GM23338 (cell line): ENCODE measurements at regions not wholly inside any gene's neighbourhood (a gene's known extent, or its start where the extent isn't known, plus 50 kb on each side); places are given as distances from the start of the nearest gene placed in this dataset.

ENCODE experiments used
- ATAC-seq: fragments of 200-7000 bp; cut with Tn5 transposase; 3 replicates; pipeline ENCODE4 v1.9.1; 2020
- DNase-seq: peaks from one replicate; pipeline ENCODE4 v3.0.0-alpha.2; 2015; ENCODE audit warnings: low spot score
- H2AFZ ChIP-seq: fragments of 200-600 bp; sonication (generic); 2 replicates; pipeline ENCODE4 v1.8.0; 2016; ENCODE audit warnings: antibody characterized with exemption, mild to moderate bottlenecking, moderate library complexity
- H3F3A ChIP-seq: fragments of 200-600 bp; sonication (generic); replicated peaks from 2 replicates; pipeline ENCODE4 v1.8.0; 2017; ENCODE audit warnings: antibody characterized with exemption, mixed run types, low read depth
- H3K27ac ChIP-seq: fragments of 200-600 bp; sonication (generic); 2 replicates; pipeline ENCODE4 v1.6.1; 2016; ENCODE audit warnings: low read depth
- H3K27me3 ChIP-seq: fragments of 200-600 bp; sonication (generic); 2 replicates; pipeline ENCODE4 v1.8.0; 2016; ENCODE audit warnings: mild to moderate bottlenecking, mixed run types, moderate library complexity; ENCODE audit not compliant: insufficient read depth
- H3K36me3 ChIP-seq: fragments of 200-600 bp; sonication (generic); 2 replicates; pipeline ENCODE4 v1.8.0; 2016; ENCODE audit warnings: mild to moderate bottlenecking; ENCODE audit not compliant: insufficient read depth
- H3K4me1 ChIP-seq: fragments of 200-600 bp; sonication (generic); 2 replicates; pipeline ENCODE4 v1.8.0; 2016; ENCODE audit warnings: mild to moderate bottlenecking, moderate library complexity; ENCODE audit not compliant: insufficient read depth
- H3K4me2 ChIP-seq: fragments of 200-600 bp; sonication (generic); 2 replicates; pipeline ENCODE4 v1.7.1; 2017; ENCODE audit warnings: mixed run types
- H3K4me3 ChIP-seq: fragments of 200-600 bp; sonication (generic); 2 replicates; pipeline ENCODE4 v1.6.1; 2016; ENCODE audit warnings: mixed run types
- H3K79me2 ChIP-seq: fragments of 200-600 bp; sonication (generic); replicated peaks from 2 replicates; pipeline ENCODE4 v1.8.0; 2017; ENCODE audit warnings: mild to moderate bottlenecking; ENCODE audit not compliant: insufficient read depth
- H3K9me2 ChIP-seq: fragments of 200-600 bp; sonication (generic); 2 replicates; pipeline ENCODE4 v1.8.0; 2017; ENCODE audit not compliant: insufficient read depth
- H4K20me1 ChIP-seq: fragments of 200-600 bp; sonication (generic); replicated peaks from 2 replicates; pipeline ENCODE4 v1.8.0; 2017; ENCODE audit warnings: mild to moderate bottlenecking; ENCODE audit not compliant: insufficient read depth
- H3K27ac Mint-ChIP-seq: 2 replicates; pipeline ENCODE4 v1.8.0; 2020; ENCODE audit warnings: inconsistent platforms, mild to moderate bottlenecking, moderate library complexity, mixed read lengths
- H3K27me3 Mint-ChIP-seq: 3 replicates; pipeline ENCODE4 v1.8.0; 2022; ENCODE audit warnings: low read depth, mild to moderate bottlenecking, moderate library complexity, mixed read lengths, inconsistent platforms; ENCODE audit not compliant: insufficient read depth, poor library complexity
- H3K36me3 Mint-ChIP-seq: 3 replicates; pipeline ENCODE4 v1.8.0; 2021; ENCODE audit warnings: low read depth, mild to moderate bottlenecking, inconsistent platforms, moderate library complexity, mixed read lengths
- H3K4me1 Mint-ChIP-seq: 3 replicates; pipeline ENCODE4 v1.8.0; 2020; ENCODE audit warnings: mild to moderate bottlenecking, inconsistent platforms, mixed read lengths
- H3K4me3 Mint-ChIP-seq: 3 replicates; pipeline ENCODE4 v1.8.0; 2021; ENCODE audit warnings: moderate library complexity, mild to moderate bottlenecking, inconsistent platforms, mixed read lengths
- H3K9me3 Mint-ChIP-seq: 3 replicates; pipeline ENCODE4 v1.8.0; 2020; ENCODE audit warnings: moderate library complexity, mild to moderate bottlenecking, inconsistent platforms, mixed read lengths
- CREB1 ChIP-seq: fragments of 250-450 bp; sonication (Bioruptor Pico); IDR thresholded peaks from 2 replicates; pipeline ENCODE4 v1.5.0; 2020; ENCODE audit warnings: low read depth, mild to moderate bottlenecking, moderate library complexity
- EZH2 ChIP-seq: fragments of 200-600 bp; sonication (generic); IDR thresholded peaks from one replicate; pipeline ENCODE4 v1.8.0; 2017; ENCODE audit warnings: antibody characterized with exemption, mild to moderate bottlenecking, low read depth; ENCODE audit not compliant: unreplicated experiment
- EZH2phosphoT487 ChIP-seq: fragments of 200-600 bp; sonication (generic); IDR thresholded peaks from one replicate; pipeline ENCODE4 v1.8.1; 2018; ENCODE audit warnings: antibody characterized with exemption; ENCODE audit not compliant: unreplicated experiment
- JUNB ChIP-seq: IDR thresholded peaks from one replicate; pipeline ENCODE4 v1.6.1; 2016; ENCODE audit warnings: antibody characterized with exemption; ENCODE audit not compliant: unreplicated experiment
- NANOG ChIP-seq: IDR thresholded peaks from 2 replicates; pipeline ENCODE4 v1.6.1; 2016; ENCODE audit warnings: antibody characterized with exemption, borderline replicate concordance
- POLR2AphosphoS5 ChIP-seq: IDR thresholded peaks from 2 replicates; pipeline ENCODE4 v1.6.1; 2016; ENCODE audit warnings: antibody characterized with exemption, low read depth
- STAT1 ChIP-seq: IDR thresholded peaks from one replicate; pipeline ENCODE4 v1.6.1; 2016; ENCODE audit warnings: antibody characterized with exemption; ENCODE audit not compliant: unreplicated experiment
- ZNF114 ChIP-seq: fragments of 250-450 bp; sonication (Bioruptor Pico); IDR thresholded peaks from 2 replicates; pipeline ENCODE4 v1.5.0; 2020; ENCODE audit warnings: mild to moderate bottlenecking, moderate library complexity
- ZNF331 ChIP-seq: fragments of 250-450 bp; sonication (Bioruptor Pico); IDR thresholded peaks from 2 replicates; pipeline ENCODE4 v1.5.0; 2020; ENCODE audit warnings: low read depth, mild to moderate bottlenecking, moderate library complexity
- TF ChIP-seq, protein P1 (sequence below): IDR thresholded peaks from one replicate; pipeline ENCODE4 v1.6.1; 2018; ENCODE audit warnings: antibody characterized with exemption; ENCODE audit not compliant: unreplicated experiment
- TF ChIP-seq, protein P2 (sequence below), 2 experiments: fragments of 200-600 bp in 1 of 2; sonication (generic) in 1 of 2; conservative IDR thresholded peaks; 2 replicates each; pipeline versions ENCODE4 v1.5.1 to v1.6.1; 2016 to 2017; ENCODE audit warnings: antibody characterized with exemption in 2 of 2, low read depth in 2 of 2, mild to moderate bottlenecking in 2 of 2, moderate library complexity in 1 of 2
- TF ChIP-seq, protein P3 (sequence below): fragments of 250-450 bp; sonication (Bioruptor Pico); IDR thresholded peaks from 2 replicates; pipeline ENCODE4 v1.5.0; 2020; ENCODE audit warnings: mild to moderate bottlenecking, moderate library complexity
- TF ChIP-seq, protein P4 (sequence below): IDR thresholded peaks from 2 replicates; pipeline ENCODE4 v1.6.1; 2016; ENCODE audit warnings: antibody characterized with exemption

DNA sequence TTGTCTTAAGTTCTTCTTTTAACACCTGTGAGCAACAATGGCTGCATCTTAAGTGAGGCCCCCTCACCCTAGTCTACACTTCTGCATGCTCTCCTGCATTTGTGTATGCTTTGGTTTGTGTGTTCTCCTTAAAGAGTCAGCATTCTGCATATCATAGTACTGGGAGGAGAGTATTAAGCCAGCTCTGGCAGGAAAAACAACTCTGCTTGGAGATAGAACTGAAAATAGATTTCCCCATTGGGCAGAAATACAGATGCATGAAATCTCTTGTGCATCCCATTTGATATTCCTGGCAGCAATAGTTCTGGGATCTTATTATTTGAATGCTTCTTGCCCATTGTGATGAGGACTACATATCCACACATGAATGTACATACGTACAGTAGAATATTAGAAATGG is 70.6 kb upstream of the PRICKLE1 start:
- no peak overlapping the region for H2AFZ ChIP-seq
- TF ChIP-seq, protein P1, sequence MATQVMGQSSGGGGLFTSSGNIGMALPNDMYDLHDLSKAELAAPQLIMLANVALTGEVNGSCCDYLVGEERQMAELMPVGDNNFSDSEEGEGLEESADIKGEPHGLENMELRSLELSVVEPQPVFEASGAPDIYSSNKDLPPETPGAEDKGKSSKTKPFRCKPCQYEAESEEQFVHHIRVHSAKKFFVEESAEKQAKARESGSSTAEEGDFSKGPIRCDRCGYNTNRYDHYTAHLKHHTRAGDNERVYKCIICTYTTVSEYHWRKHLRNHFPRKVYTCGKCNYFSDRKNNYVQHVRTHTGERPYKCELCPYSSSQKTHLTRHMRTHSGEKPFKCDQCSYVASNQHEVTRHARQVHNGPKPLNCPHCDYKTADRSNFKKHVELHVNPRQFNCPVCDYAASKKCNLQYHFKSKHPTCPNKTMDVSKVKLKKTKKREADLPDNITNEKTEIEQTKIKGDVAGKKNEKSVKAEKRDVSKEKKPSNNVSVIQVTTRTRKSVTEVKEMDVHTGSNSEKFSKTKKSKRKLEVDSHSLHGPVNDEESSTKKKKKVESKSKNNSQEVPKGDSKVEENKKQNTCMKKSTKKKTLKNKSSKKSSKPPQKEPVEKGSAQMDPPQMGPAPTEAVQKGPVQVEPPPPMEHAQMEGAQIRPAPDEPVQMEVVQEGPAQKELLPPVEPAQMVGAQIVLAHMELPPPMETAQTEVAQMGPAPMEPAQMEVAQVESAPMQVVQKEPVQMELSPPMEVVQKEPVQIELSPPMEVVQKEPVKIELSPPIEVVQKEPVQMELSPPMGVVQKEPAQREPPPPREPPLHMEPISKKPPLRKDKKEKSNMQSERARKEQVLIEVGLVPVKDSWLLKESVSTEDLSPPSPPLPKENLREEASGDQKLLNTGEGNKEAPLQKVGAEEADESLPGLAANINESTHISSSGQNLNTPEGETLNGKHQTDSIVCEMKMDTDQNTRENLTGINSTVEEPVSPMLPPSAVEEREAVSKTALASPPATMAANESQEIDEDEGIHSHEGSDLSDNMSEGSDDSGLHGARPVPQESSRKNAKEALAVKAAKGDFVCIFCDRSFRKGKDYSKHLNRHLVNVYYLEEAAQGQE: no peak
- no peak for TF ChIP-seq JUNB
- TF ChIP-seq, protein P2, sequence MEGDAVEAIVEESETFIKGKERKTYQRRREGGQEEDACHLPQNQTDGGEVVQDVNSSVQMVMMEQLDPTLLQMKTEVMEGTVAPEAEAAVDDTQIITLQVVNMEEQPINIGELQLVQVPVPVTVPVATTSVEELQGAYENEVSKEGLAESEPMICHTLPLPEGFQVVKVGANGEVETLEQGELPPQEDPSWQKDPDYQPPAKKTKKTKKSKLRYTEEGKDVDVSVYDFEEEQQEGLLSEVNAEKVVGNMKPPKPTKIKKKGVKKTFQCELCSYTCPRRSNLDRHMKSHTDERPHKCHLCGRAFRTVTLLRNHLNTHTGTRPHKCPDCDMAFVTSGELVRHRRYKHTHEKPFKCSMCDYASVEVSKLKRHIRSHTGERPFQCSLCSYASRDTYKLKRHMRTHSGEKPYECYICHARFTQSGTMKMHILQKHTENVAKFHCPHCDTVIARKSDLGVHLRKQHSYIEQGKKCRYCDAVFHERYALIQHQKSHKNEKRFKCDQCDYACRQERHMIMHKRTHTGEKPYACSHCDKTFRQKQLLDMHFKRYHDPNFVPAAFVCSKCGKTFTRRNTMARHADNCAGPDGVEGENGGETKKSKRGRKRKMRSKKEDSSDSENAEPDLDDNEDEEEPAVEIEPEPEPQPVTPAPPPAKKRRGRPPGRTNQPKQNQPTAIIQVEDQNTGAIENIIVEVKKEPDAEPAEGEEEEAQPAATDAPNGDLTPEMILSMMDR (conservative IDR thresholded peaks at IDR 0.05; ENCODE audit: low read depth in 2 of 2): no peak
- no peak for TF ChIP-seq POLR2AphosphoS5
- TF ChIP-seq, protein P3, sequence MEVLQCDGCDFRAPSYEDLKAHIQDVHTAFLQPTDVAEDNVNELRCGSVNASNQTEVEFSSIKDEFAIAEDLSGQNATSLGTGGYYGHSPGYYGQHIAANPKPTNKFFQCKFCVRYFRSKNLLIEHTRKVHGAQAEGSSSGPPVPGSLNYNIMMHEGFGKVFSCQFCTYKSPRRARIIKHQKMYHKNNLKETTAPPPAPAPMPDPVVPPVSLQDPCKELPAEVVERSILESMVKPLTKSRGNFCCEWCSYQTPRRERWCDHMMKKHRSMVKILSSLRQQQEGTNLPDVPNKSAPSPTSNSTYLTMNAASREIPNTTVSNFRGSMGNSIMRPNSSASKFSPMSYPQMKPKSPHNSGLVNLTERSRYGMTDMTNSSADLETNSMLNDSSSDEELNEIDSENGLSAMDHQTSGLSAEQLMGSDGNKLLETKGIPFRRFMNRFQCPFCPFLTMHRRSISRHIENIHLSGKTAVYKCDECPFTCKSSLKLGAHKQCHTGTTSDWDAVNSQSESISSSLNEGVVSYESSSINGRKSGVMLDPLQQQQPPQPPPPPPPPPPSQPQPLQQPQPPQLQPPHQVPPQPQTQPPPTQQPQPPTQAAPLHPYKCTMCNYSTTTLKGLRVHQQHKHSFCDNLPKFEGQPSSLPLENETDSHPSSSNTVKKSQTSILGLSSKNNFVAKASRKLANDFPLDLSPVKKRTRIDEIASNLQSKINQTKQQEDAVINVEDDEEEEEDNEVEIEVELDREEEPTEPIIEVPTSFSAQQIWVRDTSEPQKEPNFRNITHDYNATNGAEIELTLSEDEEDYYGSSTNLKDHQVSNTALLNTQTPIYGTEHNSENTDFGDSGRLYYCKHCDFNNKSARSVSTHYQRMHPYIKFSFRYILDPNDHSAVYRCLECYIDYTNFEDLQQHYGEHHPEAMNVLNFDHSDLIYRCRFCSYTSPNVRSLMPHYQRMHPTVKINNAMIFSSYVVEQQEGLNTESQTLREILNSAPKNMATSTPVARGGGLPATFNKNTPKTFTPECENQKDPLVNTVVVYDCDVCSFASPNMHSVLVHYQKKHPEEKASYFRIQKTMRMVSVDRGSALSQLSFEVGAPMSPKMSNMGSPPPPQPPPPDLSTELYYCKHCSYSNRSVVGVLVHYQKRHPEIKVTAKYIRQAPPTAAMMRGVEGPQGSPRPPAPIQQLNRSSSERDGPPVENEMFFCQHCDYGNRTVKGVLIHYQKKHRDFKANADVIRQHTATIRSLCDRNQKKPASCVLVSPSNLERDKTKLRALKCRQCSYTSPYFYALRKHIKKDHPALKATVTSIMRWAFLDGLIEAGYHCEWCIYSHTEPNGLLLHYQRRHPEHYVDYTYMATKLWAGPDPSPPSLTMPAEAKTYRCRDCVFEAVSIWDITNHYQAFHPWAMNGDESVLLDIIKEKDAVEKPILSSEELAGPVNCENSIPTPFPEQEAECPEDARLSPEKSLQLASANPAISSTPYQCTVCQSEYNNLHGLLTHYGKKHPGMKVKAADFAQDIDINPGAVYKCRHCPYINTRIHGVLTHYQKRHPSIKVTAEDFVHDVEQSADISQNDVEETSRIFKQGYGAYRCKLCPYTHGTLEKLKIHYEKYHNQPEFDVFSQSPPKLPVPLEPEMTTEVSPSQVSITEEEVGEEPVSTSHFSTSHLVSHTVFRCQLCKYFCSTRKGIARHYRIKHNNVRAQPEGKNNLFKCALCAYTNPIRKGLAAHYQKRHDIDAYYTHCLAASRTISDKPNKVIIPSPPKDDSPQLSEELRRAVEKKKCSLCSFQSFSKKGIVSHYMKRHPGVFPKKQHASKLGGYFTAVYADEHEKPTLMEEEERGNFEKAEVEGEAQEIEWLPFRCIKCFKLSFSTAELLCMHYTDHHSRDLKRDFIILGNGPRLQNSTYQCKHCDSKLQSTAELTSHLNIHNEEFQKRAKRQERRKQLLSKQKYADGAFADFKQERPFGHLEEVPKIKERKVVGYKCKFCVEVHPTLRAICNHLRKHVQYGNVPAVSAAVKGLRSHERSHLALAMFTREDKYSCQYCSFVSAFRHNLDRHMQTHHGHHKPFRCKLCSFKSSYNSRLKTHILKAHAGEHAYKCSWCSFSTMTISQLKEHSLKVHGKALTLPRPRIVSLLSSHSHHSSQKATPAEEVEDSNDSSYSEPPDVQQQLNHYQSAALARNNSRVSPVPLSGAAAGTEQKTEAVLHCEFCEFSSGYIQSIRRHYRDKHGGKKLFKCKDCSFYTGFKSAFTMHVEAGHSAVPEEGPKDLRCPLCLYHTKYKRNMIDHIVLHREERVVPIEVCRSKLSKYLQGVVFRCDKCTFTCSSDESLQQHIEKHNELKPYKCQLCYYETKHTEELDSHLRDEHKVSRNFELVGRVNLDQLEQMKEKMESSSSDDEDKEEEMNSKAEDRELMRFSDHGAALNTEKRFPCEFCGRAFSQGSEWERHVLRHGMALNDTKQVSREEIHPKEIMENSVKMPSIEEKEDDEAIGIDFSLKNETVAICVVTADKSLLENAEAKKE (CRISPR knock-in tag): no peak
- no peak for TF ChIP-seq EZH2phosphoT487
- TF ChIP-seq ZNF114 (CRISPR knock-in tag): no peak
- no peak for TF ChIP-seq EZH2
- no peak for TF ChIP-seq ZNF331 (CRISPR knock-in tag)
- TF ChIP-seq CREB1 (CRISPR knock-in tag): no peak
- TF ChIP-seq NANOG: no peak
- TF ChIP-seq, protein P4, sequence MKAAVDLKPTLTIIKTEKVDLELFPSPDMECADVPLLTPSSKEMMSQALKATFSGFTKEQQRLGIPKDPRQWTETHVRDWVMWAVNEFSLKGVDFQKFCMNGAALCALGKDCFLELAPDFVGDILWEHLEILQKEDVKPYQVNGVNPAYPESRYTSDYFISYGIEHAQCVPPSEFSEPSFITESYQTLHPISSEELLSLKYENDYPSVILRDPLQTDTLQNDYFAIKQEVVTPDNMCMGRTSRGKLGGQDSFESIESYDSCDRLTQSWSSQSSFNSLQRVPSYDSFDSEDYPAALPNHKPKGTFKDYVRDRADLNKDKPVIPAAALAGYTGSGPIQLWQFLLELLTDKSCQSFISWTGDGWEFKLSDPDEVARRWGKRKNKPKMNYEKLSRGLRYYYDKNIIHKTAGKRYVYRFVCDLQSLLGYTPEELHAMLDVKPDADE: no peak
- no peak for TF ChIP-seq STAT1
- ATAC-seq (no peak), DNase-seq (no peak)
- H4K20me1 ChIP-seq: no peaks in the 10 kb centered on the region
- H3K79me2 ChIP-seq: no peaks in the 10 kb centered on the region
- H3K36me3 ChIP-seq: no peaks in the 10 kb centered on the region
- peaks cover 36% of the 10 kb centered on the region for H3K9me3 Mint-ChIP-seq
- peaks cover 15% of the 10 kb centered on the region; the same call in 1 of the 2 replicates for H3K9me2 ChIP-seq
- peaks cover 32% of the 10 kb centered on the region for H3K36me3 Mint-ChIP-seq
- H3K4me3 Mint-ChIP-seq: no peak overlapping the region
- no peaks in the 10 kb centered on the region for H3K4me1 ChIP-seq
- H3K4me3 ChIP-seq: no peak overlapping the region
- no peak overlapping the region for H3K27ac Mint-ChIP-seq
- H3K27me3 Mint-ChIP-seq: no peaks in the 10 kb centered on the region
- no peaks in the 10 kb centered on the region for H3F3A ChIP-seq
- H3K27me3 ChIP-seq: no peaks in the 10 kb centered on the region
- H3K27ac ChIP-seq: no peak overlapping the region
- no peak overlapping the region for H3K4me2 ChIP-seq
- H3K4me1 Mint-ChIP-seq: no peaks in the 10 kb centered on the region; the same call in 2 of the 3 replicates
